Right renal pelvis (tissue), 4 donors: ENCODE measurements at regions not wholly inside any gene's neighbourhood (a gene's known extent, or its start where the extent isn't known, plus 50 kb on each side); places are given as distances from the start of the nearest gene placed in this dataset.
"Not testable (repeated sequence)": the region's sequence is repeated elsewhere in the genome, so short reads cannot be mapped to it uniquely, and the experiment has no call there.

Experiments
- DNase-seq, 4 donors: peaks; one replicate each; pipeline ENCODE4 v3.0.0-alpha.2; 2013; ENCODE audit warnings: low read depth in 4 of 4, low spot score in 3 of 4, missing footprints in 1 of 4

DNA sequence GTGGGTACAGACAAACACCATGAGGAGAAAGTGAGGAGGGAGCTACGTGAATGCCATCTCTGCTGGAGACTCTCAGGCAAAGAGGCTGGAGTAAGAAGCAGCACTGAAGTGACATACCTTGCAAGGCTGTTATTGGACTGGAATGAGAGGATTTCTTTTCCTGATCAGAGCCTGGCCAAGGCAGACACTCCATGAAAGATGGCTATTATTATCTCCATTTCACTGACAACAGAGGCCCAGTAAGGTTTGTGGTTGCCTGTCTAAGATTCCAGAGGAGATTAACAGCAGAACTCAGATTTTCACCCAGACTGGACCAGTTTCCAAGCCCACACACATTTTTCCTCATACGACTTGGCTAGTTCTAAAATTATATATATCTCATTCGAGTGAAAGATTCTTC lies 162.0 kb upstream of the EOLA2 start:
- no peak for DNase-seq

DNA sequence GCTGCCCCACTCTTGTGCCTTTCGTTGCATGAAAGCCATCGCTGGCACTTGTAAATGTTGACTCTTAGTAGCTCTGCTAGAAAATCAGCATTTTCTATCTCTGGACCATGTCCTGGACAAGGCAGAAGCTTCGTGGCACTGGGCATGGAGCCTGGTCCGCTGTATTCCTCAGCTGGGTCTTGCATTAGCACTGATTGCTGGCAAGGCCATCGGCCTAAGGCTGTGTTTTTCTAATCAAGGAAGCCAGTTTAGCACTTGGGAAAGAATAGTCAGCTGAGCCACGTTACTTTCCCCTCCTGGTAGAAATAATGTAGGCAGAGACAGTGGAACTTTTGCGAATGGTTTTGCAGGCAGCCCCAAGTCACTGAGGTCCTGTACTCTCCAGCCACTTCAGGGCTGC lies 180.2 kb upstream of the EOLA2 start:
- no peak for DNase-seq

DNA sequence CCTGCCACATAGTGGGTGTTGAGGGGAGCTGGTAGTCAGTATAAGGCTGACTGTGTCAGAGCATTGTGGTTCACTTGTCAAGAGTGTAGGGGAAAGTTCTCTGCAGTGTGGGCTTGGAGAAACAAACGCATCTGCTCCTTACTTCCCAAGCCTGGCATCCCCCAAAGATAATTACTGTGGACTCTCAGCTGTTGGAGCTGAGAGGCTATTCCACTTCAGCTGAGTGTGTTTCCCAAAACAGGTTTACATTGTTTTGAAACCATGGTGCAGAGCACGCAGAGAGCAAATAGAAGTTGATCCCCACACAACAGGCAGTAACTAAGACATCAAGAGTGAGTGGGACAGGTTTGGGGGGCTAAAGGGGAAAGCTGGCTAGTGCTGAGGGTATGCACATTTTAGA lies 181.0 kb upstream of the EOLA2 start:
- DNase-seq = no peak

DNA sequence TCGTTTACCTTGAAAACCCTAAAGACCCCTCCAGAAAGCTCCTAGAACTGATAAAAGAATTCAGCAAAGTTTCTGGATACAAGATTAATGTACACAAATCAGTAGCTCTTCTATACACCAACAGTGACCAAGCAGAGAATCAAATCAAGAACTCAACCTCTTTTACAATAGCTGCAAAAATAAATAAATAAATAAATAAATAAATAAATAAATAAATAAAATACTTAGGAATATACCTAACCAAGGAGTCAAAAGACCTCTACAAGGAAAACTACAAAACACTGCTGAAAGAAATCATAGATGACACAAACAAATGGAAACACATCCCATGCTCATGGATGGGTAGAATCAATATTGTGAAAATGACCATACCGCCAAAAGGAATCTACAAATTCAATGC lies 186.8 kb upstream of the EOLA2 start:
- DNase-seq = not testable (repeated sequence)

DNA sequence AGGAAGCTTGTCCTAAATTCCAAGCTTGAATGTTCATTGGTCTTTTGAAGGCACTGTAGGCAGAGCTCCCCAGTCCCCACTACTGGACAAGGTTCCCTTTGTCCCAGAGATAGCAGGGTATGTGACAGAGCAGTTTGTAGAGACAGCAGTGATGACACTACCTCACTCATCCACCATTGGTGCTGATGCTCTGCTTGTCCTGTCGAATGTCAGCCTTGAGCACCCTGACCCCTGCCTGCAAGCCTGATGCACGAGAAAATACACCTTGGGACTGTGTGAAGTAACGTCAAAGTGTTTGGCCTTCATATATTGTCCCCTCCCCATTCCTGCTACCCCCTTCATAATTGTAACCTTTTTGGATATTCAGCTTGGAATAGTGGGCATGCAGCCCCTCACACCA lies 188.9 kb upstream of the EOLA2 start:
- DNase-seq = no peak

DNA sequence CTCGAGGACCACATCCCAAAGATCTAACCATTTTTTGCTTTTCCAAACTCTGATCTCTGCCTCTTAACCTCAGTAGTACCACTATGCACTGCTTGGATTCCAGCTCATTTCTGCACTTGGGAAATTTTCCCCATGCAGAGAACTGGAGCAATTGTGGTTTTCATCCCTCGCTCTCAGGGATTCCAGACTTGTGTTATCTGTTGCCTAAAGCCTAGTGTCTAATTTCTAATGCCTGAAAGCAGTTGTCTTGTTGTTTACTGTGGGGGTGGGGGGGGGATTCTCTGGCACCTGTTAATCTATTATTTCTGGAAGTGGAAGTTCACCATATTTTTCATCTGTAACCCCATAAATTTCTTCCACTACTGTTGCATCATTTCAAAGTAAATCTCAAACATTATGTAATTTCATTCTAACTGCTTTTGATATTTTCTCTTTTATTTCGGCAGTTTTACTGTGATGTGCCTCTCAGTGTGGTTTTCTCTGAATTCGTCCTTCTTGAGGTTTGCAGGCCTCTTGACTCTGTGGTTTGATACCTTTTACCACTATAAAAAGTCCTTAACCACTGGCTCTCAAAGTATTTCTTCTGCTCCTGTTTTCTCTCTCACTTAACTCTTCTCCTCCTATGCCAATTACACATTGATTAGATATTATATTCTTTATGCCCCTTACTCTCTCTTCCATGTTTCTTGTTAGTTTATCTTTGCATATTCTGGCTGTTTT lies 205.6 kb upstream of the EOLA2 start:
- DNase-seq = no peak

DNA sequence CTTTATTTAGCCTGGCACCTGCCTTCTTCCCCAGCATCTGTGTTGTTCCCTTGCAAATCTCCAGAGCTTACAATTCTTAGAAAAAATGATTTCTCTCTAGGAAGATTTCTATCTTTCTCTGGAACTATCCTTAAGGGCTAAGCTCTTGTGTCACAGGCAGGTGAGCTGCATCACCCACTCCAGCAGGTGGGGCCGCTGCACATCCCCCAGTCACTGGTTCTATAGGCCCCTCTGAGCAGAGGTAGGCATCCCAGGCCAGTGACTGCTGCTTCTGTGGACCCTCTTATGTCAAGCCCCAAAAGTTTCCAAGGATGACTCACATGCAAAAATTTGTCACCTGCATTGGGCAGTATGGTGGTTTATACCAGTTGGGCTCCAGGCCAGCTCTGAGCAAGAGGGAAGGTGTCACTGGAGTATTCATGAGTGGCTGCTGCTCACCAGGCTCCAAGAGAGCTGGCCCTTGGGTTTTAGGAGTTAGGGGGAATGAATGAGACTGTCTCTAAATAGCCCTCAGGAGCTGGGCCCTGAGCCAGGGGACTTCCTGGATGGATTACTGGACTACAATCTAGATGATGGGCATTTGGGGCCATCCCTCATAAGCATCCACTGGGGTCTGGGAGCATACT lies 208.1 kb upstream of the EOLA2 start:
- no peak for DNase-seq

DNA sequence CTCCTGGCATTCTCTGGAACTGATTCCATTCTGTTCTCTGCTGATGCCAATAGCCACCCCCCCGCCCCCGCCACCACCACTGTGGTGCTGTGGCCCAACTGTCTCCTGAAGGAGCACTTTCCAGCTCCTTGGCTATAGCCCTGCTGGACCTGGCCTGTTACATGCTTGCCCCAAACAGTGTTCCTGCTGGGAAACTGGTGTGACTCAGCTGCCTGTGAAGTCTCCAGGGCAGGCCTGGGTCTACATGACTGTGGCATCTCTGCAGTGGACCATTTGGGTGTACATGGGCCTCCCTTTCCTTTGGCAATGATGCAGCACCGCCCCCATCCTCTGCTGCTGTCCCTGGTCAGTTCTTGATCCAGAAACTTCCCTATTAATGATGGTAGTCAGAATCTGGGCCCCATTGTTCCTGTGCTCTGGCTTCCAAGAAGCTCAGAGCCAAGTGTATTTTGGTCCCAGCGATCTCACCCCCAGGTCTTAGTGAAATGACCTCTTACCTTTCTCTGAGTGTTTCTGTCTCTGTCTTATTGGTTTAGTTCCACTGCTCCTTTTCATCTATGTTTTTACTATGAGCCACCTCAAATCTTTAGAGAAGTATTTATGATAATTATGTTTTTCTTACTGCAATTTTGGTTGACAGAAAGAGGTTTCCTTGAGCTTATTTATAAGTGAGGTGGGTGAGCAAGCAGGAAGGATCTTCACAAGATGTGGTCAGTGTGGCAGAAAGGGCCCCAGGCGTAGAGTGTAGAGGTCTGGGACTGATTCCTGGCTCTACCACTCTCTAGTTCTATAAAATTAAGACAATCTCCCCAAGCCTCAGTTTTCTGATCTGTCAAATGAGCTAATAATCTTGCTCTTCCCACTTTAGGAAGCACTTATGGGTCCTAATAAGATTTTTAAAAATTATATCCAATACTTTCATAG lies 210.7 kb upstream of the EOLA2 start:
- no peak for DNase-seq

DNA sequence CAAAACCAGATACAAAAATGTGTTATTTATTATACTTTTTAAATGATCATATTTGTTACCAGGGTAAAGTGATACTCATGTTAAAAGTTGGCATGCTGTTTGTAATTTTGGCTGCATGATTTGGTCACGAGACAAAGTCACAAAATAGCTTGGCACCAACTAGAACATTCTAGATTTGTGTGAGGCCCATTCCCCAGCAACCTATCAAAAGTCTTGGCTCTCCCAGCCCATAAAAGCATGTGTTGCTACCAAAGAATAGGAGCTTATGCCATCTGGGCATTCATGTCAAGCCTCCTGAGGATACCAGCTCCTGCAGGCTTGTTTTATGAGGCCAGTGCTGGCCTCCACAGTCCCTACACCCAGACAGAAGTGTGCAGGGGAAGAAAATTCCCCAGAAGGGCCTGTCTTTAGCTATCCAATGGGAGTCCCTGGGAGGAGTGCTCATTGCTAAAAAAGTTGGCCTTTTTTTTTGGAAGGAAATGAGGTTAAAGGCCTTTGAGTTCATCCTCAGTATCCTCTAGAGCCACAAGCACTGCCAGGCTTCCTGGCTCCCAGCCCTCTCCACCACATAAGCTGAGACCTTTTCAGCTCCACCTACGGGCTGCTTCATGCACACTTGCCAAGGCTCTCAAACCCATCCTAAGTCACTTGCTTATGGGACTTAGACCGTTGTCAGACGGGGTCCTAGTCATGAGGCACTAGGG lies 211.9 kb upstream of the EOLA2 start:
- no peak for DNase-seq

DNA sequence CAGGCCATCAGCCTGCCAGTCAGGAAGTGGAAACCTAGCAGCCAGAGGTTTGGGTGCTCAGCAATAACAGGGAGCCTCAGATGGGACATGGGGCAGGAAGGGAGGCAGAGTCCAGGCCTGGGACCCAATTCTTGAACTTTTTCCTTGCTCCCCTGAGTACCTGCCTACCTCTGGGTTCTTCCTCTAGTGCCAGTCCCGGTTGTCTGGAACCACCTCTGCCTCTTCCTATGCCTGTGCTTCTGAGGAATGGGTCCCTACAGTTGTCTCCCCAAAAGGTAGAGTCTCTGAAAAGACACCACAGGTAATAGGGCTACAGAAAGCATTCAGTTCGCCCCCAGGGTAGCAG lies 212.4 kb upstream of the MAMLD1 start:
- no peak for DNase-seq

DNA sequence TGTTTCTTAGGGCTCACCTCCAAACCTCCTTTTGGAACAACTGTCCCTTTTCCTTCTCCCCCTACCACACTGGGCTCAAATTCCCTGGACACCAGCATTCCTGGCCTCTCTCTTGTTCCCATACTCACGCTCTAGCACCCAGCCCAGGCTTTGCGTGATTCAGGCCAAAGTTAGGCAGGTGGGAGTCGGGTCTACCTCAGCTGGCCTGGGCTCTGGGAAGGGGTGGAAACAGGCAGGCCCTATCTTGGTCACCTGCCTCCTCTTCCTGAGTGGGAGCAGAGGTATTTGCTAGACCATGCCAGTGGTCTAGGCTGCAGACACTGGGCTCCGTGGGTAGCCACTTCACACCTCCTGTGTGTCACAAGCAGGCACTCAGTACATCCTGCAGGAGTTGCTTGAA lies 211.1 kb upstream of the MAMLD1 start:
- no peak for DNase-seq

DNA sequence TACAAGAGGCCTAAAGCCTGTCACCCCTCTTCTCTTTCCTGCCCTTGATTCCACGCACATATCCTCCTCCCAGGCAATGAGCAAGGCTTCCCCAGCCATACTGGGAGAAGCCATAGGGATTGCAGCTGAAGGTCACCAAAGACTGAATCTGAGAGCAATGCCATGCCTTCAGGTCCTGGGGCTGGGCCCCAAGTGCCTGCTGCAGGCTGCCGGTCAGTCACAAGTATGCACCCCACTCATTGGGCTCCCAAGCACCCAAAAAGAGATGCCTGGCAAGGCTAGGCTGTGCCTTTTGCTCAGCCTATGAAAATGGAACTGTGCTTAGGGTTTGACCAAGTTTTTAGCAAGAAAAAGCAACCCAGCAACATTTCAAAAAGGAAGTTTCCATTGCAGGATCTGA lies 210.6 kb upstream of the MAMLD1 start:
- no peak for DNase-seq

DNA sequence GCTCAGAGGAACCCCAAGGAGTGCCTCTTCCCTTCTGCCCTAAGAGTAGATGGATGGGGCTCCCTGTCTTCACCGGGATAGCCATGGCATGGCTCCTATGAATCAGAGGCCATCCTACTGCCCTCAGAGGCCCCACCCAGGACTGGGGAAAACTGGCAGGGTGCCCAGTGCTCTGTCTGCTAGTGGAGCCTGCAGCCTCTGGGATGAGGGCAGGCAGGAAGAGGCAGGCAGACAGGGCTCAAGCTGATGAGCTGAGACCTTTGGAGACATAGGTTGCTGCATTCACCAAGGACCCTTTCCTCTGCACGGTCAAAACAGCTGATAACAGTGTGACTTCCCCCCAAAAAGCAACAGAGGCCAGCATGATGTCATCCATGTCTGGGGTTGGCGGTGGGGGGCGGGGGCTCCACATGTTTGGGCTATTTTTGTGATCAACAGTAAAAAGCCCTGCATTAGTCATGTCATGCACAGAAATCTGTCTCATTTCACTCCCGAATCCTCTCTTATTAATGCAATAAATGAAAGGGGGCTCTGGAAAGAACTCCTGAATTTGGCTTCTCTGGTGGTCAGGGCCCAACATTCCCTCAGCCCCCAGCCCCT lies 207.6 kb upstream of the MAMLD1 start:
- no peak for DNase-seq

DNA sequence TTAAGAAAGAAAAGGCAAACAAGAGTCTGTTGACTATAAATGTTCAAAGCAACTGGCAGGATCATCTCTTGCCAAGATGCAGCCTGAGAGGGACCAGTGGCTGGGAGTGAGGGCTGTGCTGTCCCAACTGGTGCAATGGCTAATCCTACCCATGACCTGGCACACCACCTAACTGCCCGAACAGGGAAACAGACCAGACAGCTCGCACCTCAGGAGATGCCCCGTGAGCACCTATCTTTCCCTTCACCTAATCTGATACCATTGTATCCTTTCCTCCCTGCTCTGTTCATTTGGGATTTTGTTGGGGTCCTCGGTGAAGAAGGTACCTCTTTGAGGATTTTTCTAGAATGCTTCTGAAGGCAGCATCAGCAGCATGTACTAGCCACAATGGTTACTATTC lies 206.5 kb upstream of the MAMLD1 start:
- DNase-seq = no peak

DNA sequence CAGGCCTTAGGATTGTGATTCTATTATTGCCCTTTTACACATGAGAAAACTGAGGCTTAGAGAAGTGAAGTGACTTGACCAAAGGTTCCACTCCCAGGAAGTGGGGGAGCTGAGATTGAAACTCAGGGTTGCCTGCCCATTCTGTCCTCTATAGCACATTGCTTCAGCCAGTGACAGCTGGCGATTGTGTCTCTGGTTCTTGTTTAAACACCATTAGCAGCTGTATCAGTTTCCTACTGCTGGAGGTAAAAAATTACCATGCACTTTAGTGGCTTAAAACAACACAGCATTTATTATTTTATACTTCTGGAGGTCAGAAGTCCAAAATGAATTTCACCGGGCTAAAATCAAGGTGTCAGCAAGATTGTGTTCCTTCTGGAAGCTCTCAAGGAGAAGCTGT lies 205.8 kb upstream of the MAMLD1 start:
- DNase-seq = no peak

DNA sequence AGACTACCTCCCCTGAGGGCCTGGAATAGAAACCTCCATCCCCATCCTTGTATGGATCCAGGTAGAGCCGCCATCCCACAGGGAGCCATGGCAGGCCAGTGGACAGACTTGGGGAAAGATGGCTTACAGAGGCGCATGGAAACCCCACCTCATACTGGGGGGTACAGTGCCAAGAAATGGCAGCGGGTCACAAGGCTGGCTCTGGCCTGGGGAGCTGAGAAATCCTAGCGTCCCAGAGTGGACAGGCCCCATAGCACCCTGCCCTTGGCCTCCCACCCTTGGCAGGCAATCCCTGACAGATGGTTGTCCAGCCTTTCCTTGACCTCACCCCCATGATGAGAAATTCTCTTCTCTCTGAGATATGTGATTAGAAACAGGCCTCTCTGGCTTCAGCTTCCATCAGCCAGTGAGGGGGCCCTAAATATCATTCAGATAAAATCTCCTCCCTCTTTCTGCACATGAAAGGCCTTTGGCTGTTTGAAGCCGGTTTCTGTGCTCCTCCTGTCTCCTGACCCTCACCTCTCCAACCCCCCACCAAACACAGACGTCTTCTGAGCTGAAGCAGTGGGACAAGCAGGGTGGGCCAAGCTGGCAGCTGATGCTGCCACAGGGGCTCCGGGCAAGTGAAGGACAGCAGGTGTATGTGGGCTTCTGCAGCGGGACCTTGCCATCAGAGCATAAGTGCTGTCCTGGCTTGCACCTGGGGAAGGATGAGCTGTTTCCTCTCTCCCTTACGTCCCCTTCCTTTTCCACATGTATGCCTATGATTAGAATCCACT lies 204.4 kb upstream of the MAMLD1 start:
- DNase-seq = no peak

DNA sequence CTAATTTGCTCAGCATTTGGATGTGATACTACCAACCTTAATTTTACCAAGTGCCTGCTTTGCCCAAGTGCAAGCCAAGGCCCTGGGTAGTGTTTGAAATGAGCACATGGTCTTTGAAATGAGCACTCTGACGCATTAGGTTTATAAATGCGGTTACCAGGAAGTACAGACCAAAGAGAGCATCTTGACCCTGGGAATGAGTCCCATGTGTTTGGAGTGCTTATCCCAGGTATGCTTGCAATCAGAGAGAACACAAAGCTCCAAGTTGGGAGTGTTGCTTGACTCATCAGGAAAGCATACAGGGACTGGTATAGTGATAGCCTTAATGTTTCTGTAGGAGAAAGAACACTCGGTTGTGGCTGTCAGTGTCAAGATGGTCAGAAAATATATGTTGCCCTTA lies 203.6 kb upstream of the MAMLD1 start:
- DNase-seq = no peak

DNA sequence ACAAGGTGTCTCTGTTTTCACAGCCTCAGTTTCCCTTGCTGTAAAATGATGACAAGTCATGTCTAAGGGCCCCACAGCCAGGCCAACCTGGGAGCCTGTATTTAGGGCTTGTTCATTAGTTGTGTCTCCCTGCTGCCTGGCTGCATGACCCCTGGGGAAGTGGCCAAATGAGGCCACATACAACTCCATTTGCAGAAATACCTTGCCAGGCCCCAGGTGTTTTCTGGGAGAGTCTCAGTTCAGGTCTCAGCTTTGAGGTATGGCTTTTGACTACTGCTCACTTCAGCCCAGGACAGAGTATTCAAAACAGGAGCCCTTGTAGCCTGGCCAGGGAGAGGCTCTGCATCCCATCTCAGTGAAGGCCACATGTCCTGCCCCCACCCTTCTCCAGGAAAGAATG lies 202.5 kb upstream of the MAMLD1 start:
- no peak for DNase-seq

DNA sequence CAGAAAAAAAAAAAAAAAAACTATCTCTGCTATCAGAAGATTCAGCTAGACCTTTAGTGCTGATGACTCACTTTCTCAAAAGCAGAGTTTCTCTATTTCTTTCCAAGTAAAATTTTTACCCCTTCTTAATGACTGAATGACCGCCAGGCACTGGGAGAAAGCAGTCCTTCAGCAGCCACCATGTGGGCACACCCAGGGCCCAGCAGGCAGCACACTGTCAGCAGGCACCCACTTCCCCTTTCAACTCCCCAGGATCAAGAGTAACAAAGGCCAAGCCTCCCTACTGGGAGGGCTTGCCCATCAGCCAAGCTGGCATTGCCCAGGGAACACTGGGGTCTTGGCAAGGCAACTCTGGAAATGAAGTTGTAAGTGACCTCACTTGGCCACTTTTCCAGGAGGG lies 201.9 kb upstream of the MAMLD1 start:
- no peak for DNase-seq

DNA sequence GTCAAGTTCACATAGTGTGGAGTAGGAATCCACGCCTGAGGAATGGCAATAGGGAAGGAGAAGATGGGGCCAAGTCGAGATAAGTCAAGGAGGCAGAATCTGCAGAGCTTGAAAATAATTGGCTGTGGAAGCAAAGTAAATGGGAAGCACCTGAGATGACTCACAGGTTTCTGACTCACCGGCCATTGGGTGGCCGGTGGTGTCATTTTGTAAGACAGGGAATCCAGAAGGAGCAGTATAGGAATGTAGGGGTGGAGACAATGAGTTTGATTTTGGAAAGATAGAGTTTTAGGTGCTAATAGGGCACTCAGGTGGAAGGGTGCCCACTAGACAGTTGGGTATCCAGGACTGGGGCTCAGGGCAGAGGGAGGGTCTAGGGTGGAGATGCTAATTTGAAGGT lies 201.0 kb upstream of the MAMLD1 start:
- DNase-seq = no peak
